Thyroid gland (tissue), 4 donors: ENCODE measurements at regions not wholly inside any gene's neighbourhood (a gene's known extent, or its start where the extent isn't known, plus 50 kb on each side); places are given as distances from the start of the nearest gene placed in this dataset.

Experiments used
- DNase-seq, 2 donors: peaks; one replicate each; pipeline ENCODE4 v3.0.0-alpha.2; 2019
- H3K27ac ChIP-seq, 3 donors: fragments of 200-600 bp; sonication (generic); 1 replicate in 2 of 3; 2 replicates in 1 of 3; pipeline ENCODE4 v1.5.1; 2016 to 2019; ENCODE audit warnings: mild to moderate bottlenecking in 1 of 3, moderate library complexity in 1 of 3
- H3K27me3 ChIP-seq: fragments of 200-600 bp; sonication (generic); one replicate; pipeline ENCODE4 v1.5.1; 2019
- H3K36me3 ChIP-seq, 2 donors: fragments of 200-600 bp; sonication (generic); one replicate each; pipeline ENCODE4 v1.5.1; 2016 to 2019
- H3K4me1 ChIP-seq, 2 donors: fragments of 200-600 bp; sonication (generic); one replicate each; pipeline ENCODE4 v1.5.1; 2017 to 2019
- H3K4me3 ChIP-seq, 3 donors: fragments of 200-600 bp; sonication (generic); replicated peaks in 1 of 3; 1 replicate in 2 of 3; 2 replicates in 1 of 3; pipeline ENCODE4 v1.5.1; 2016; ENCODE audit warnings: mild to moderate bottlenecking in 1 of 3
- H3K9me3 ChIP-seq: fragments of 200-600 bp; sonication (generic); one replicate; pipeline ENCODE4 v1.5.1; 2017
- CTCF ChIP-seq, 6 experiments: fragments of 200-600 bp in 3 of 6; fragments of 450-650 bp in 3 of 6; sonication (generic) in 3 of 6; IDR thresholded peaks; one replicate each; pipeline ENCODE4 v1.5.1; 2016 to 2019; ENCODE audit warnings: antibody characterized with exemption in 6 of 6, mild to moderate bottlenecking in 2 of 6, inconsistent platforms in 1 of 6, moderate library complexity in 1 of 6
- POLR2A ChIP-seq, 2 donors: fragments of 450-650 bp; IDR thresholded peaks; one replicate each; pipeline ENCODE4 v1.6.1; 2017; ENCODE audit warnings: antibody characterized with exemption in 2 of 2, mild to moderate bottlenecking in 2 of 2, moderate library complexity in 1 of 2
- WGBS, 2 donors: methylation state at CpG; one replicate each; pipeline ENCODE4 v1.1.5; 2017; 5-methylcytosine and 5-hydroxymethylcytosine counted together
- intact Hi-C: fragments of 100-400 bp; cut with DNase I; formaldehyde crosslinking; loops from one replicate; pipeline ENCODE4 v1.15.1; 2023

GRCh38 chr21:24825348-24825747 is 781.9 kb downstream of the MRPL39 start:
- DNase-seq: no peak
- Histone ChIP-seq H3K4me3 (no peak overlapping the region), H3K4me1 (no peaks in the 10 kb centered on the region), H3K27me3 (no peaks in the 10 kb centered on the region), H3K36me3 (no peaks in the 10 kb centered on the region), H3K27ac (no peak overlapping the region), H3K9me3 (no peaks in the 10 kb centered on the region)
- 71 to 76% methylated on average over 4 of the region's 4 CpGs for WGBS, 2 donors
- intact Hi-C loops: no loop called here
- TF ChIP-seq POLR2A (IDR thresholded peaks at IDR 0.05) (no peak), CTCF (IDR thresholded peaks at IDR 0.05) (no peak)

- intact Hi-C loops: no loop called here
- no peak overlapping the region for H3K4me3 ChIP-seq
- TF ChIP-seq POLR2A (IDR thresholded peaks at IDR 0.05) (no peak), CTCF (IDR thresholded peaks at IDR 0.05) (no peak)
Observed at GRCh38 chr21:24824209-24824608, 783.1 kb downstream of the MRPL39 start.

GRCh38 chr21:24823247-24823646 is 784.0 kb downstream of the MRPL39 start:
- no peak for TF ChIP-seq CTCF (IDR thresholded peaks at IDR 0.05)
- no peak for TF ChIP-seq POLR2A (IDR thresholded peaks at IDR 0.05)
- 91 to 96% methylated on average over 2 of the region's 2 CpGs for WGBS, 2 donors
- Histone ChIP-seq H3K4me3 (no peak overlapping the region), H3K9me3 (no peaks in the 10 kb centered on the region), H3K4me1 (no peaks in the 10 kb centered on the region), H3K27me3 (no peaks in the 10 kb centered on the region), H3K36me3 (no peaks in the 10 kb centered on the region), H3K27ac (no peak overlapping the region)
- intact Hi-C loops: no loop called here
- DNase-seq: no peak

More at GRCh38 chr21:24824209-24824608, 783.1 kb downstream of the MRPL39 start:
- WGBS, 2 donors: 90 to 92% methylated on average over 4 of the region's 4 CpGs
- no peaks in the 10 kb centered on the region for H3K36me3 ChIP-seq
- no peak for DNase-seq
- H3K27ac ChIP-seq: no peak overlapping the region
- H3K27me3 ChIP-seq: no peaks in the 10 kb centered on the region
- no peaks in the 10 kb centered on the region for H3K4me1 ChIP-seq
- H3K9me3 ChIP-seq: no peaks in the 10 kb centered on the region

GRCh38 chr21:24785033-24785432 is 822.2 kb downstream of the MRPL39 start:
- TF ChIP-seq POLR2A (IDR thresholded peaks at IDR 0.05) (no peak), CTCF (IDR thresholded peaks at IDR 0.05) (no peak)
- H3K36me3 ChIP-seq: no peaks in the 10 kb centered on the region
- intact Hi-C loops: no loop called here
- H3K27me3 ChIP-seq: no peaks in the 10 kb centered on the region
- H3K27ac ChIP-seq: no peak overlapping the region
- no peaks in the 10 kb centered on the region for H3K9me3 ChIP-seq
- no peak overlapping the region for H3K4me3 ChIP-seq
- 70 to 77% methylated on average over 3 of the region's 3 CpGs for WGBS, 2 donors
- H3K4me1 ChIP-seq: no peaks in the 10 kb centered on the region
- no peak for DNase-seq

- intact Hi-C loops: no loop called here
- Histone ChIP-seq H3K9me3 (no peaks in the 10 kb centered on the region), H3K4me3 (no peak overlapping the region), H3K4me1 (no peaks in the 10 kb centered on the region), H3K27me3 (no peaks in the 10 kb centered on the region), H3K36me3 (no peaks in the 10 kb centered on the region), H3K27ac (no peak overlapping the region)
- WGBS, 2 donors: 56 to 70% methylated on average over 2 of the region's 2 CpGs
- DNase-seq: no peak
- TF ChIP-seq CTCF (IDR thresholded peaks at IDR 0.05) (no peak), POLR2A (IDR thresholded peaks at IDR 0.05) (no peak)
Observed at GRCh38 chr21:24781146-24781545, 826.1 kb downstream of the MRPL39 start.
